Activated B cell treated with CpG ODN at 0.5 μM for 24 hours (primary cell): ENCODE measurements at regions not wholly inside any gene's neighbourhood (a gene's known extent, or its start where the extent isn't known, plus 50 kb on each side); places are given as distances from the start of the nearest gene placed in this dataset.

ENCODE experiments used
- ATAC-seq: fragments of 200-7000 bp; cut with Tn5 transposase; one replicate; pipeline ENCODE4 v1.10.0; 2021; ENCODE audit warnings: low read depth, mild to moderate bottlenecking, moderate library complexity
- CTCF ChIA-PET: fragments of 350-600 bp; sonication (Branson Sonifier 250); formaldehyde crosslinking; loops from one replicate; lab custom pipeline; 2021; ENCODE audit warnings: antibody characterized with exemption; lab: Charles Lee
- POLR2A ChIA-PET: fragments of 350-600 bp; sonication (Branson Sonifier 250); formaldehyde crosslinking; loops from one replicate; lab custom pipeline; 2021; ENCODE audit warnings: antibody characterized with exemption; lab: Charles Lee
- DNase-seq: peaks from one replicate; pipeline ENCODE4 v3.0.0; 2022
- H3K27ac Mint-ChIP-seq: one replicate; pipeline ENCODE4 v1.8.0; 2020; ENCODE audit warnings: mixed read lengths
- H3K27me3 Mint-ChIP-seq: one replicate; pipeline ENCODE4 v1.8.0; 2021; ENCODE audit warnings: mixed read lengths
- H3K36me3 Mint-ChIP-seq: one replicate; pipeline ENCODE4 v1.8.0; 2021; ENCODE audit warnings: low read depth, mixed read lengths
- H3K4me1 Mint-ChIP-seq: one replicate; pipeline ENCODE4 v1.8.0; 2021; ENCODE audit warnings: mixed read lengths
- H3K4me3 Mint-ChIP-seq: one replicate; pipeline ENCODE4 v1.8.0; 2020; ENCODE audit warnings: mild to moderate bottlenecking, mixed read lengths
- H3K9me3 Mint-ChIP-seq: one replicate; pipeline ENCODE4 v1.8.0; 2020; ENCODE audit warnings: mixed read lengths
- CTCF ChIP-seq: fragments of 200-600 bp; IDR thresholded peaks from one replicate; pipeline ENCODE4 v1.8.0; 2022; ENCODE audit warnings: antibody characterized with exemption, mild to moderate bottlenecking
- intact Hi-C: fragments of 100-400 bp; cut with micrococcal nuclease; formaldehyde crosslinking; loops from one replicate; pipeline ENCODE4 v1.15.1; 2024

GRCh38 chr5:167286891-167287290, 1004.6 kb upstream of the WWC1 start:
- ATAC-seq (no peak), DNase-seq (no peak)
- CTCF ChIA-PET: no interaction called here
- H3K9me3 Mint-ChIP-seq: peaks cover 2% of the 10 kb centered on the region
- no peak overlapping the region for H3K4me3 Mint-ChIP-seq
- intact Hi-C loops: no loop called here
- H3K27me3 Mint-ChIP-seq: no peaks in the 10 kb centered on the region
- TF ChIP-seq CTCF: no peak
- no peaks in the 10 kb centered on the region for H3K4me1 Mint-ChIP-seq
- H3K27ac Mint-ChIP-seq: no peak overlapping the region
- POLR2A ChIA-PET: no interaction called here
- no peaks in the 10 kb centered on the region for H3K36me3 Mint-ChIP-seq

- intact Hi-C loops: no loop called here
- peaks cover 7% of the 10 kb centered on the region for H3K9me3 Mint-ChIP-seq
- no peak overlapping the region for H3K27ac Mint-ChIP-seq
- no peak for TF ChIP-seq CTCF
- ATAC-seq: no peak
- H3K36me3 Mint-ChIP-seq: no peaks in the 10 kb centered on the region
- no peaks in the 10 kb centered on the region for H3K27me3 Mint-ChIP-seq
- H3K4me3 Mint-ChIP-seq: no peak overlapping the region
- DNase-seq: no peak
- ChIA-PET POLR2A (no interaction called here), CTCF (no interaction called here)
- H3K4me1 Mint-ChIP-seq: no peaks in the 10 kb centered on the region
Observed at GRCh38 chr5:167290478-167290877, 1001.0 kb upstream of the WWC1 start.

GRCh38 chr5:167294882-167295680, 996.4 kb upstream of the WWC1 start:
- no peaks in the 10 kb centered on the region for H3K36me3 Mint-ChIP-seq
- no peaks in the 10 kb centered on the region for H3K4me1 Mint-ChIP-seq
- H3K4me3 Mint-ChIP-seq: no peak overlapping the region
- intact Hi-C loops: no loop called here
- H3K27ac Mint-ChIP-seq: no peak overlapping the region
- CTCF ChIA-PET: no interaction called here
- H3K9me3 Mint-ChIP-seq: peaks cover 7% of the 10 kb centered on the region
- no peaks in the 10 kb centered on the region for H3K27me3 Mint-ChIP-seq
- TF ChIP-seq CTCF: no peak
- ATAC-seq (no peak), DNase-seq (no peak)
- POLR2A ChIA-PET: no interaction called here

- Mint-ChIP-seq H3K4me1 (no peaks in the 10 kb centered on the region), H3K9me3 (peaks cover 7% of the 10 kb centered on the region)
Observed at GRCh38 chr5:167295681-167296005, 995.8 kb upstream of the WWC1 start.

GRCh38 chr5:167296066-167296465, 995.4 kb upstream of the WWC1 start:
- ATAC-seq (no peak), DNase-seq (no peak)
- H3K27ac Mint-ChIP-seq: no peak overlapping the region
- H3K4me3 Mint-ChIP-seq: no peak overlapping the region
- intact Hi-C loops: no loop called here
- ChIA-PET POLR2A (no interaction called here), CTCF (no interaction called here)
- TF ChIP-seq CTCF: no peak
- H3K4me1 Mint-ChIP-seq: no peaks in the 10 kb centered on the region
- peaks cover 5% of the 10 kb centered on the region for H3K9me3 Mint-ChIP-seq
- no peaks in the 10 kb centered on the region for H3K36me3 Mint-ChIP-seq
- no peaks in the 10 kb centered on the region for H3K27me3 Mint-ChIP-seq

More at GRCh38 chr5:167295681-167296005, 995.8 kb upstream of the WWC1 start:
- no peak for ATAC-seq
- no peak for DNase-seq
- intact Hi-C loops: no loop called here
- no peaks in the 10 kb centered on the region for H3K36me3 Mint-ChIP-seq
- no peak for TF ChIP-seq CTCF
- H3K27ac Mint-ChIP-seq: no peak overlapping the region
- CTCF ChIA-PET: no interaction called here
- H3K4me3 Mint-ChIP-seq: no peak overlapping the region
- POLR2A ChIA-PET: no interaction called here
- no peaks in the 10 kb centered on the region for H3K27me3 Mint-ChIP-seq
